K562 (cell line): ENCODE measurements at regions not wholly inside any gene's neighbourhood (a gene's known extent, or its start where the extent isn't known, plus 50 kb on each side); places are given as distances from the start of the nearest gene placed in this dataset.

Source experiments
- ATAC-seq: fragments of 200-7000 bp; cut with Tn5 transposase; 3 replicates; pipeline ENCODE4 v1.9.1; 2020; ENCODE audit warnings: moderate library complexity
- BruUV-seq: library from RNA; stranded (reverse); fragments of 400-500 nt; replicated peaks from 2 replicates; lab custom pipeline; 2021; lab: Mats Ljungman, UMichigan
- CTCF ChIA-PET: fragments of 300-600 bp; formaldehyde crosslinking; extraction: SDS; loops from one replicate; lab custom pipeline; 2021; ENCODE audit warnings: low intra/inter-chr PET ratio; lab: Yijun Ruan, JAX
- POLR2A ChIA-PET: fragments of 300-600, 350-650 bp; sonication (Branson Sonifier 250); formaldehyde crosslinking; extraction: SDS; loops from one replicate; lab custom pipeline; 2021; ENCODE audit warnings: antibody characterized with exemption, inconsistent platforms; lab: Yijun Ruan, JAX
- DNase-seq, 4 experiments: peaks; one replicate each; pipeline versions ENCODE4 v3.0.0 to v3.0.0-alpha.2; 2011 to 2018; ENCODE audit warnings: low spot score in 3 of 4, mixed read lengths in 3 of 4; ENCODE audit errors: extremely low read depth in 1 of 4
- FAIRE-seq: peaks from 2 replicates; lab custom pipeline; 2011; peaks lifted over from hg19 to GRCh38; lab: Jason Lieb, UNC
- H2AFZ ChIP-seq: 2 replicates; pipeline ENCODE4 v1.6.0; 2011; ENCODE audit warnings: low read depth, low read length, control low read depth, inconsistent platforms
- H3K27ac ChIP-seq: fragments of 200-600 bp; 3 replicates; pipeline ENCODE4 v1.8.0; 2011; ENCODE audit warnings: low read depth, mild to moderate bottlenecking, control low read depth, inconsistent platforms, low read length, moderate library complexity, mixed read lengths; ENCODE audit errors: extremely low read depth
- H3K27me3 ChIP-seq, 2 experiments: fragments of 300-600 bp in 1 of 2; 2 replicates in 1 of 2; 3 replicates in 1 of 2; pipeline versions ENCODE4 v1.6.0 to v1.8.0; 2011; ENCODE audit warnings: inconsistent platforms in 2 of 2, low read length in 2 of 2, mild to moderate bottlenecking in 1 of 2, mixed read lengths in 1 of 2, moderate library complexity in 1 of 2; ENCODE audit not compliant: control insufficient read depth in 2 of 2, insufficient read depth in 2 of 2
- H3K36me3 ChIP-seq: fragments of 300-600 bp; 3 replicates; pipeline ENCODE4 v1.8.0; 2011; ENCODE audit warnings: mild to moderate bottlenecking, low read length, inconsistent platforms; ENCODE audit not compliant: control insufficient read depth, insufficient read depth
- H3K4me1 ChIP-seq, 2 experiments: fragments of 200-600 bp in 1 of 2; replicated peaks in 1 of 2; 2 replicates in 1 of 2; 3 replicates in 1 of 2; pipeline versions ENCODE4 v1.5.1 to v1.8.0; 2011; ENCODE audit warnings: inconsistent platforms in 2 of 2, low read length in 2 of 2, mild to moderate bottlenecking in 1 of 2, mixed read lengths in 1 of 2, moderate library complexity in 1 of 2; ENCODE audit not compliant: control insufficient read depth in 2 of 2, insufficient read depth in 2 of 2
- H3K4me2 ChIP-seq: 2 replicates; pipeline ENCODE4 v1.6.1; 2011; ENCODE audit warnings: low read length, control low read depth, inconsistent platforms, mixed read lengths; ENCODE audit not compliant: insufficient read depth
- H3K4me3 ChIP-seq: fragments of 200-600 bp; sonication (generic), shearing (Covaris generic); 2 replicates; pipeline ENCODE4 v1.5.1; 2016; ENCODE audit warnings: control low read depth, inconsistent platforms
- H3K79me2 ChIP-seq: fragments of 200-600 bp; 3 replicates; pipeline ENCODE4 v1.8.0; 2011; ENCODE audit warnings: low read length, inconsistent platforms; ENCODE audit not compliant: control insufficient read depth, insufficient read depth
- H3K9ac ChIP-seq, 2 experiments: 2 replicates each; pipeline versions ENCODE4 v1.6.0 to v1.6.1; 2011; ENCODE audit warnings: low read depth in 2 of 2, low read length in 2 of 2, control low read depth in 1 of 2, inconsistent platforms in 1 of 2, mild to moderate bottlenecking in 1 of 2, mixed read lengths in 1 of 2; ENCODE audit not compliant: insufficient read depth in 1 of 2
- H3K9me1 ChIP-seq: one replicate; pipeline ENCODE4 v1.6.0; 2011; ENCODE audit warnings: inconsistent platforms, mild to moderate bottlenecking, low read length, moderate library complexity; ENCODE audit not compliant: control insufficient read depth, insufficient read depth
- H3K9me3 ChIP-seq: replicated peaks from 2 replicates; pipeline ENCODE4 v1.5.1; 2011; ENCODE audit warnings: low read depth, low read length, inconsistent platforms; ENCODE audit not compliant: control insufficient read depth, insufficient read depth
- H4K20me1 ChIP-seq: replicated peaks from 2 replicates; pipeline ENCODE4 v1.6.1; 2011; ENCODE audit warnings: low read length, inconsistent platforms, mixed read lengths; ENCODE audit not compliant: control insufficient read depth, insufficient read depth
- ERF ChIP-seq: fragments of 450-650 bp; formaldehyde crosslinking; IDR thresholded peaks from 2 replicates; pipeline ENCODE4 v1.4.0; 2020; ENCODE audit warnings: mild to moderate bottlenecking, mixed read lengths
- HCFC1 ChIP-seq: IDR thresholded peaks from 2 replicates; pipeline ENCODE4 v1.6.1; 2012; ENCODE audit warnings: low read depth, low read length, improper control_type of control experiment
- LEF1 ChIP-seq: fragments of 450-650 bp; IDR thresholded peaks from 2 replicates; pipeline ENCODE4 v1.6.1; 2016; ENCODE audit warnings: mild to moderate bottlenecking
- MTA1 ChIP-seq: fragments of 450-650 bp; IDR thresholded peaks from 2 replicates; pipeline ENCODE4 v1.6.1; 2017; ENCODE audit warnings: borderline replicate concordance
- NFE2 ChIP-seq: IDR thresholded peaks from 2 replicates; pipeline ENCODE4 v1.6.1; 2014; ENCODE audit warnings: antibody characterized with exemption, low read depth
- NR4A1 ChIP-seq, 2 experiments: fragments of 250-450 bp in 1 of 2; fragments of 450-650 bp in 1 of 2; sonication (Bioruptor Pico) in 1 of 2; IDR thresholded peaks; 2 replicates each; pipeline versions ENCODE4 v1.4.0 to v1.6.1; 2016 to 2020; ENCODE audit warnings: mild to moderate bottlenecking in 2 of 2, missing compliant biosample characterization in 1 of 2, missing genetic modification characterization in 1 of 2, moderate library complexity in 1 of 2
- PRPF4 ChIP-seq: fragments of 200-400 bp; formaldehyde crosslinking; IDR thresholded peaks from one replicate; pipeline ENCODE4 v1.6.1; 2017; ENCODE audit warnings: low read length, low read depth, mild to moderate bottlenecking; ENCODE audit not compliant: insufficient read depth, poor library complexity, severe bottlenecking
- SREBF2 ChIP-seq: sonication (generic); formaldehyde crosslinking; IDR thresholded peaks from 2 replicates; pipeline ENCODE4 v1.4.0; 2020; ENCODE audit warnings: mild to moderate bottlenecking, missing genetic modification reagents
- SRSF7 ChIP-seq: fragments of 200-400 bp; formaldehyde crosslinking; optimal IDR thresholded peaks from 2 replicates; pipeline ENCODE3; 2017; ENCODE audit warnings: mild to moderate bottlenecking, low read depth, low read length
- SRSF9 ChIP-seq: fragments of 200-400 bp; formaldehyde crosslinking; IDR thresholded peaks from 2 replicates; pipeline ENCODE4 v1.6.1; 2017; ENCODE audit warnings: low read depth, low read length, borderline replicate concordance
- U2AF1 ChIP-seq: fragments of 200-400 bp; formaldehyde crosslinking; optimal IDR thresholded peaks from 2 replicates; pipeline ENCODE3; 2017; ENCODE audit warnings: mild to moderate bottlenecking, low read depth, low read length, moderate library complexity
- ZFX ChIP-seq: sonication (generic); formaldehyde crosslinking; IDR thresholded peaks from 2 replicates; pipeline ENCODE4 v1.8.0; 2022; ENCODE audit warnings: mild to moderate bottlenecking, missing genetic modification reagents, moderate library complexity
- ZNF197 ChIP-seq: fragments of 200-800 bp; sonication (Bioruptor generic); IDR thresholded peaks from 2 replicates; pipeline ENCODE4 v1.6.1; 2016; ENCODE audit warnings: low read depth, missing genetic modification characterization, missing compliant biosample characterization
- ZNF23 ChIP-seq: fragments of 250-450 bp; sonication (Bioruptor Pico); IDR thresholded peaks from 2 replicates; pipeline ENCODE4 v1.4.0; 2020; ENCODE audit warnings: mild to moderate bottlenecking
- ZNF316 ChIP-seq: fragments of 450-650 bp; IDR thresholded peaks from 2 replicates; pipeline ENCODE4 v1.6.1; 2016
- WGBS: fragments of 100-300 bp; shearing (Covaris generic); methylation state at CpG from one replicate; pipeline ENCODE4 v1.1.6; 2016; ENCODE audit warnings: low coverage, mixed read lengths; ENCODE audit not compliant: insufficient coverage; ENCODE audit errors: missing lambda C conversion rate; 5-methylcytosine and 5-hydroxymethylcytosine counted together
- in situ Hi-C: fragments of 300-500 bp; cut with MboI; formaldehyde crosslinking; loops from 4 replicates; pipeline ENCODE4 v1.15.0; 2018; ENCODE audit warnings: inconsistent platforms, mixed read lengths
- intact Hi-C: fragments of 100-400 bp; cut with micrococcal nuclease; formaldehyde crosslinking; loops from 2 replicates; pipeline ENCODE4 v1.14.2; 2022
- TF ChIP-seq, protein P1 (sequence below): sonication (generic); formaldehyde crosslinking; IDR thresholded peaks from 2 replicates; pipeline ENCODE4 v1.8.0; 2022; ENCODE audit warnings: missing genetic modification reagents, mild to moderate bottlenecking, borderline replicate concordance
- TF ChIP-seq, protein P2 (sequence below): fragments of 200-400 bp; formaldehyde crosslinking; IDR thresholded peaks from 2 replicates; pipeline ENCODE4 v1.6.1; 2017; ENCODE audit warnings: mild to moderate bottlenecking, low read depth, low read length, moderate library complexity

DNA sequence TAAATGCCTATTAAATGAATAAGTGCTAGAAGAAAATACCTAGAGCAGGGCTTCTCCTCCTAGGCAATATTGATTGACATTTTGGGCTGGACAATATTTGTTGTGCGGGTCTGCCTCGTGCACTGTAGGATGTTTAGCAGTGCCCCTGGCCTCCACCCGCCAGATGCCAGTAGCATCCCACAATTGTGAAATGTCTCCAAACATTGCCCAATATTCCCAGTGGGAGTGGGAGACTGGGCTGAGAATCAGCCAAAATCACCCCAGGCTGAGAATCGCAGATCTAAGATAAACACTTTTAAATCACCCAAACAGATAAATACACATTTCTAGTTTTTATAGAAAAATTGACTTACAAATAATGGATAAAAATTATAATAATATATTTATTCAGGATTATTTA, 916.2 kb upstream of the LCORL start:
- no peaks in the 10 kb centered on the region for H4K20me1 ChIP-seq
- ATAC-seq (no peak), DNase-seq (no peak), FAIRE-seq (no peak)
- H3K36me3 ChIP-seq = no peaks in the 10 kb centered on the region
- H2AFZ ChIP-seq = no peak overlapping the region
- TF ChIP-seq ZNF23 (CRISPR knock-in tag) (no peak), SREBF2 (no peak), SRSF7 (no peak), MTA1 (no peak), NR4A1 (CRISPR knock-in tag; IDR thresholded peaks at IDR 0.05) (no peak), NR4A1 (tag; IDR thresholded peaks at IDR 0.05) (no peak), U2AF1 (no peak), LEF1 (no peak), ZNF197 (CRISPR knock-in tag) (no peak), ZNF316 (no peak), ERF (CRISPR knock-in tag) (no peak), ZFX (CRISPR knock-in tag) (no peak), SRSF9 (no peak), PRPF4 (no peak), NFE2 (no peak), HCFC1 (no peak)
- TF ChIP-seq, protein P1, sequence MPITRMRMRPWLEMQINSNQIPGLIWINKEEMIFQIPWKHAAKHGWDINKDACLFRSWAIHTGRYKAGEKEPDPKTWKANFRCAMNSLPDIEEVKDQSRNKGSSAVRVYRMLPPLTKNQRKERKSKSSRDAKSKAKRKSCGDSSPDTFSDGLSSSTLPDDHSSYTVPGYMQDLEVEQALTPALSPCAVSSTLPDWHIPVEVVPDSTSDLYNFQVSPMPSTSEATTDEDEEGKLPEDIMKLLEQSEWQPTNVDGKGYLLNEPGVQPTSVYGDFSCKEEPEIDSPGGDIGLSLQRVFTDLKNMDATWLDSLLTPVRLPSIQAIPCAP (CRISPR knock-in tag) = no peak
- TF ChIP-seq, protein P2, sequence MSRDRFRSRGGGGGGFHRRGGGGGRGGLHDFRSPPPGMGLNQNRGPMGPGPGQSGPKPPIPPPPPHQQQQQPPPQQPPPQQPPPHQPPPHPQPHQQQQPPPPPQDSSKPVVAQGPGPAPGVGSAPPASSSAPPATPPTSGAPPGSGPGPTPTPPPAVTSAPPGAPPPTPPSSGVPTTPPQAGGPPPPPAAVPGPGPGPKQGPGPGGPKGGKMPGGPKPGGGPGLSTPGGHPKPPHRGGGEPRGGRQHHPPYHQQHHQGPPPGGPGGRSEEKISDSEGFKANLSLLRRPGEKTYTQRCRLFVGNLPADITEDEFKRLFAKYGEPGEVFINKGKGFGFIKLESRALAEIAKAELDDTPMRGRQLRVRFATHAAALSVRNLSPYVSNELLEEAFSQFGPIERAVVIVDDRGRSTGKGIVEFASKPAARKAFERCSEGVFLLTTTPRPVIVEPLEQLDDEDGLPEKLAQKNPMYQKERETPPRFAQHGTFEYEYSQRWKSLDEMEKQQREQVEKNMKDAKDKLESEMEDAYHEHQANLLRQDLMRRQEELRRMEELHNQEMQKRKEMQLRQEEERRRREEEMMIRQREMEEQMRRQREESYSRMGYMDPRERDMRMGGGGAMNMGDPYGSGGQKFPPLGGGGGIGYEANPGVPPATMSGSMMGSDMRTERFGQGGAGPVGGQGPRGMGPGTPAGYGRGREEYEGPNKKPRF = no peak
- intact Hi-C loops = no loop called here
- no peaks in the 10 kb centered on the region for H3K27me3 ChIP-seq
- H3K4me3 ChIP-seq = no peak overlapping the region
- H3K9me1 ChIP-seq = no peaks in the 10 kb centered on the region
- in situ Hi-C loops = no loop called here
- POLR2A ChIA-PET = no interaction called here
- WGBS = 0% methylated on average over 4 of the region's 4 CpGs
- H3K4me1 ChIP-seq = no peaks in the 10 kb centered on the region
- no peak overlapping the region for H3K27ac ChIP-seq
- H3K79me2 ChIP-seq = no peaks in the 10 kb centered on the region
- no peak overlapping the region for H3K4me2 ChIP-seq
- CTCF ChIA-PET = no interaction called here
- no peak overlapping the region for H3K9ac ChIP-seq
- no TSS peak for BruUV-seq
- H3K9me3 ChIP-seq = no peaks in the 10 kb centered on the region
